ENCODE measurements at regions not wholly inside any gene's neighbourhood (a gene's known extent, or its start where the extent isn't known, plus 50 kb on each side); places are given as distances from the start of the nearest gene placed in this dataset.

DNA sequence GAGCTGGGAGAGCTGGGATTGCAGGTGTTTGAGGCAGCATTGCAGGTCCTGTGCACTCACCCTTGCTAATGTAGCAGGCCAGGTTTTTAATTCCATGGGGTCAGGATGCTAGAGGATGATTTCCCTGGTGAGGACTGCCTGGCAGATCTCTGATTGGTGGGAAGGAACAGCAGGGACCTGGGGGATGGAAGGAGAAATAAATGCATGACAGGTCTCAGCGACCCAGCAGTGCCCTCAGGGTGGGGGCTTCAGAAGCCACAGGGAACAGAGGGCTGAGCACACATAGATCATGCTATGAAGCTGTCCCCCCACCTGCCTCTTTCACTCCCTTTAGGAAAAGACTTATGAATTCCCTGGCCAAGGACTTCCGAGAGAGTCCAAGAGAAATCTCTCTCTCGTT, 255.5 kb upstream of the N4BP1 start:
- Histone ChIP-seq H3K27me3 (ENCODE audit: control insufficient read depth, insufficient read depth, low read length) (no peaks in the 10 kb centered on the region), H3K4me3 (replicated peaks in 1 of 4; ENCODE audit: control extremely low read depth in 1 of 4, insufficient read depth in 1 of 4, low read depth in 3 of 4, low read length in 4 of 4) (no peak overlapping the region), H3K9ac (ENCODE audit: insufficient read depth, low read length) (no peak overlapping the region), H3K4me2 (ENCODE audit: extremely low read depth, insufficient read depth, low read length) (no peak overlapping the region), H2AFZ (ENCODE audit: low read length) (no peak overlapping the region), H3K4me1 (ENCODE audit: control insufficient read depth, extremely low read depth, insufficient read depth, low read length) (no peaks in the 10 kb centered on the region), H3K9me3 (ENCODE audit: control insufficient read depth, insufficient read depth, low read depth, low read length) (no peaks in the 10 kb centered on the region), H3K27ac (ENCODE audit: insufficient read depth, low read length) (no peak overlapping the region), H3K79me2 (ENCODE audit: control insufficient read depth, insufficient read depth, low read length) (no peaks in the 10 kb centered on the region), H4K20me1 (ENCODE audit: control insufficient read depth, extremely low read depth, insufficient read depth, low read length) (no peaks in the 10 kb centered on the region), H3K36me3 (ENCODE audit: control insufficient read depth, insufficient read depth, low read length) (no peaks in the 10 kb centered on the region)
- DNase-seq (ENCODE audit: low read depth in 2 of 2) = no peak
- TF ChIP-seq, protein P1, sequence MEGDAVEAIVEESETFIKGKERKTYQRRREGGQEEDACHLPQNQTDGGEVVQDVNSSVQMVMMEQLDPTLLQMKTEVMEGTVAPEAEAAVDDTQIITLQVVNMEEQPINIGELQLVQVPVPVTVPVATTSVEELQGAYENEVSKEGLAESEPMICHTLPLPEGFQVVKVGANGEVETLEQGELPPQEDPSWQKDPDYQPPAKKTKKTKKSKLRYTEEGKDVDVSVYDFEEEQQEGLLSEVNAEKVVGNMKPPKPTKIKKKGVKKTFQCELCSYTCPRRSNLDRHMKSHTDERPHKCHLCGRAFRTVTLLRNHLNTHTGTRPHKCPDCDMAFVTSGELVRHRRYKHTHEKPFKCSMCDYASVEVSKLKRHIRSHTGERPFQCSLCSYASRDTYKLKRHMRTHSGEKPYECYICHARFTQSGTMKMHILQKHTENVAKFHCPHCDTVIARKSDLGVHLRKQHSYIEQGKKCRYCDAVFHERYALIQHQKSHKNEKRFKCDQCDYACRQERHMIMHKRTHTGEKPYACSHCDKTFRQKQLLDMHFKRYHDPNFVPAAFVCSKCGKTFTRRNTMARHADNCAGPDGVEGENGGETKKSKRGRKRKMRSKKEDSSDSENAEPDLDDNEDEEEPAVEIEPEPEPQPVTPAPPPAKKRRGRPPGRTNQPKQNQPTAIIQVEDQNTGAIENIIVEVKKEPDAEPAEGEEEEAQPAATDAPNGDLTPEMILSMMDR (conservative IDR thresholded peaks at IDR 0.05 in 1 of 2, IDR thresholded peaks at IDR 0.05 in 1 of 2; ENCODE audit: low read depth in 1 of 2, low read length in 2 of 2) = no peak
- no peak for TF ChIP-seq EZH2 (IDR thresholded peaks at IDR 0.05; ENCODE audit: low read length, missing control alignments)

DNA sequence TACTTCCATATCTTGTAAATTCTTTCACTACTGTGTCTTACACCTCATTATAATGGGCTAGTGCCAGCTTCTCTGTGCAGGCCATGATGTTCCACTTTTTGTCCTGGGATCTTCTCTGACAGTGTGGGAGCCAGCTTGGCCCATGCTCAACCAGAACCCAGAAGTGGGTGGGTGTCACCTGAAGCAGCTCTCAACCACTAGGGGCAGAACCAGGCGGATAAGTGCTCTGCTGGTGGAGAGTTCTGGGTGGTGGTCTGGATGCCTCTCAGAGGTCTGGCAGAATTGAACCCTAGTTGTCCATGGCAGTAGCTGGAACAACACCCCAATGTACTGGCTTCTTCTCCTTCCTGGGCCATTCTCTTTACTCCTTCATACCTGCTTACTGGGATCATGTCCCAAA, 254.1 kb upstream of the N4BP1 start:
- Histone ChIP-seq H3K36me3 (ENCODE audit: control insufficient read depth, insufficient read depth, low read length) (no peaks in the 10 kb centered on the region), H2AFZ (ENCODE audit: low read length) (no peak overlapping the region), H3K27ac (ENCODE audit: insufficient read depth, low read length) (no peak overlapping the region), H3K4me2 (ENCODE audit: extremely low read depth, insufficient read depth, low read length) (no peak overlapping the region), H3K27me3 (ENCODE audit: control insufficient read depth, insufficient read depth, low read length) (no peaks in the 10 kb centered on the region), H4K20me1 (ENCODE audit: control insufficient read depth, extremely low read depth, insufficient read depth, low read length) (no peaks in the 10 kb centered on the region), H3K4me1 (ENCODE audit: control insufficient read depth, extremely low read depth, insufficient read depth, low read length) (no peaks in the 10 kb centered on the region), H3K79me2 (ENCODE audit: control insufficient read depth, insufficient read depth, low read length) (no peaks in the 10 kb centered on the region), H3K9ac (ENCODE audit: insufficient read depth, low read length) (no peak overlapping the region), H3K4me3 (replicated peaks in 1 of 4; ENCODE audit: control extremely low read depth in 1 of 4, insufficient read depth in 1 of 4, low read depth in 3 of 4, low read length in 4 of 4) (no peak overlapping the region), H3K9me3 (ENCODE audit: control insufficient read depth, insufficient read depth, low read depth, low read length) (no peaks in the 10 kb centered on the region)
- TF ChIP-seq EZH2 (IDR thresholded peaks at IDR 0.05; ENCODE audit: low read length, missing control alignments) = no peak
- TF ChIP-seq, protein P1 (conservative IDR thresholded peaks at IDR 0.05 in 1 of 2, IDR thresholded peaks at IDR 0.05 in 1 of 2; ENCODE audit: low read depth in 1 of 2, low read length in 2 of 2) = no peak
- DNase-seq (ENCODE audit: low read depth in 2 of 2) = no peak

DNA sequence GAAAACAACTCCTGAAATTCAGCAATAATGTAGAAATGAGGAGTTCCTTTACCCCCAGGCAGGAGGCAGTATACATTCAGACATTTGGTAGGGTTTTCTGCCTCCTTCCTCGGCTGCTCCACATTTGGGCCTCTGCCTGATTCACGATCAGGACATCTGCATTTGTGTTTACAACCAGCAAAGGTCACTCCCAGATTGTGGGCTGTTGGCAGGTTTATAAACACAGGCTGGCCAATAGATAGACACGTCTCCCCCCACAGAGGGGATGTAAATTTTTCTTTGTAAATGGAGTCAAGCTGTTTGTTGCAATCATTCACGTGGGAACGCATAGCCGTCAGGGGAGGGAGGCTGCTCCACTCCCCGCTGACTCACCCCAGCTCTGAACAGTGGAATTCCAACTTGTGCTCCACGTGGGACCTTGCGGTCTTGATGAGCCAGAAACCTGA, 252.1 kb upstream of the N4BP1 start:
- Histone ChIP-seq H4K20me1 (ENCODE audit: control insufficient read depth, extremely low read depth, insufficient read depth, low read length) (no peaks in the 10 kb centered on the region), H3K27ac (ENCODE audit: insufficient read depth, low read length) (no peak overlapping the region), H3K4me2 (ENCODE audit: extremely low read depth, insufficient read depth, low read length) (no peak overlapping the region), H3K79me2 (ENCODE audit: control insufficient read depth, insufficient read depth, low read length) (no peaks in the 10 kb centered on the region), H3K36me3 (ENCODE audit: control insufficient read depth, insufficient read depth, low read length) (no peaks in the 10 kb centered on the region), H3K9ac (ENCODE audit: insufficient read depth, low read length) (no peak overlapping the region), H2AFZ (ENCODE audit: low read length) (no peak overlapping the region), H3K4me3 (replicated peaks in 1 of 4; ENCODE audit: control extremely low read depth in 1 of 4, insufficient read depth in 1 of 4, low read depth in 3 of 4, low read length in 4 of 4) (no peak overlapping the region), H3K4me1 (ENCODE audit: control insufficient read depth, extremely low read depth, insufficient read depth, low read length) (no peaks in the 10 kb centered on the region), H3K27me3 (ENCODE audit: control insufficient read depth, insufficient read depth, low read length) (no peaks in the 10 kb centered on the region), H3K9me3 (ENCODE audit: control insufficient read depth, insufficient read depth, low read depth, low read length) (no peaks in the 10 kb centered on the region)
- no peak for TF ChIP-seq EZH2 (IDR thresholded peaks at IDR 0.05; ENCODE audit: low read length, missing control alignments)
- TF ChIP-seq, protein P1 (conservative IDR thresholded peaks at IDR 0.05 in 1 of 2, IDR thresholded peaks at IDR 0.05 in 1 of 2; ENCODE audit: low read depth in 1 of 2, low read length in 2 of 2) = peak in 1 of 2 donors; percentile 25
- peak; percentile 7 to 68 for DNase-seq (ENCODE audit: low read depth in 2 of 2)

Data from fibroblast of lung (primary cell).